ENCODE measurements at regions not wholly inside any gene's neighbourhood (a gene's known extent, or its start where the extent isn't known, plus 50 kb on each side); places are given as distances from the start of the nearest gene placed in this dataset.

DNA sequence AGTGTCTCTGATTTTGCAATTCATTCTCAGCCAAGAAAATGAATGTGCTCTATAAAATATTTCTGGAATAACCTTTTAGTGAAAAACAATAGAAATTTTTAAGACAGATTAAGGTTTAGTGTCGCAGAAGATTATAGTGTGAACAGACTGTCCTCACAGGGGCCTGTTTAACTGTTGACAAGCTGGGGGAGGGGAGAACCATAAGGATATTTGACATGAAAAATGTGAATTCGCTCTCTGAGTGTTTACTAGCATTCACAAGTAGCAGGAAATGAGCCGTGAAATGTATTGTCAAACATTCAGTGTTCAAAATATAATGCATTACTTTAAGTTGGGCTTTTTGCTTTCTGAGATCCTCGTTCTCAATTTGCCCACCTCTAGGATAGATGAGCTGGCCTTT is 134.8 kb upstream of the TSHZ2 start (continued):
- TF ChIP-seq ZNF20 (CRISPR knock-in tag; IDR thresholded peaks at IDR 0.05), result no peak
- TF ChIP-seq, protein P1, sequence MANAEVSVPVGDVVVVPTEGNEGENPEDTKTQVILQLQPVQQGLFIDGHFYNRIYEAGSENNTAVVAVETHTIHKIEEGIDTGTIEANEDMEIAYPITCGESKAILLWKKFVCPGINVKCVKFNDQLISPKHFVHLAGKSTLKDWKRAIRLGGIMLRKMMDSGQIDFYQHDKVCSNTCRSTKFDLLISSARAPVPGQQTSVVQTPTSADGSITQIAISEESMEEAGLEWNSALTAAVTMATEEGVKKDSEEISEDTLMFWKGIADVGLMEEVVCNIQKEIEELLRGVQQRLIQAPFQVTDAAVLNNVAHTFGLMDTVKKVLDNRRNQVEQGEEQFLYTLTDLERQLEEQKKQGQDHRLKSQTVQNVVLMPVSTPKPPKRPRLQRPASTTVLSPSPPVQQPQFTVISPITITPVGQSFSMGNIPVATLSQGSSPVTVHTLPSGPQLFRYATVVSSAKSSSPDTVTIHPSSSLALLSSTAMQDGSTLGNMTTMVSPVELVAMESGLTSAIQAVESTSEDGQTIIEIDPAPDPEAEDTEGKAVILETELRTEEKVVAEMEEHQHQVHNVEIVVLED (CRISPR knock-in tag; IDR thresholded peaks at IDR 0.05; ENCODE audit: borderline replicate concordance), result no peak
- no peak for TF ChIP-seq KLF13 (CRISPR knock-in tag; IDR thresholded peaks at IDR 0.05)
- no peak for TF ChIP-seq KAT7 (CRISPR knock-in tag; IDR thresholded peaks at IDR 0.05; ENCODE audit: borderline replicate concordance)
- no peak for TF ChIP-seq KMT2A (CRISPR knock-in tag; IDR thresholded peaks at IDR 0.05)
- no peak for TF ChIP-seq SP4 (CRISPR knock-in tag; IDR thresholded peaks at IDR 0.05)

DNA sequence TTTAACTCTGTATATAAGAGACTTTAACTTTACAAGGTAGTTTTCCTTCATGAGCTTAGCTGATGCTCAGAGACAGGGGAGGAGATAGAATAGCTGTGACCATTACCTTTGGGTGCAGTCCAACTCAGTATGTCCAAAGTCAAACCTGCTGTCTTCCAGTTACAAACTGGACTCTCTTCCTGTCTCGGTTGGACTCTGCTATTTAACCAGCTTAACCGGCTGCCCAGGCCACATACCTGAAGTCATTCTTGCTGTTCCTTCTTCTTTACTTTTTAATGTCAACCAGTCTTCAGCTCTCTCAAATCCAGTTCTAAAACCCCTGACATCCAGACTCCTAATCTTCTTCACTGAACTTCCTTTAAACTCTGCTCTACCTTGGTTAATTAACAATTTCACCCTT is 138.3 kb upstream of the TSHZ2 start:
- TF ChIP-seq PLRG1 (conservative IDR thresholded peaks at IDR 0.05) (no peak), ZNF282 (IDR thresholded peaks at IDR 0.05; ENCODE audit: partially characterized antibody) (no peak), ZNF660 (CRISPR knock-in tag; IDR thresholded peaks at IDR 0.05; ENCODE audit: borderline replicate concordance, low read depth) (no peak)
- TF ChIP-seq, protein P2, sequence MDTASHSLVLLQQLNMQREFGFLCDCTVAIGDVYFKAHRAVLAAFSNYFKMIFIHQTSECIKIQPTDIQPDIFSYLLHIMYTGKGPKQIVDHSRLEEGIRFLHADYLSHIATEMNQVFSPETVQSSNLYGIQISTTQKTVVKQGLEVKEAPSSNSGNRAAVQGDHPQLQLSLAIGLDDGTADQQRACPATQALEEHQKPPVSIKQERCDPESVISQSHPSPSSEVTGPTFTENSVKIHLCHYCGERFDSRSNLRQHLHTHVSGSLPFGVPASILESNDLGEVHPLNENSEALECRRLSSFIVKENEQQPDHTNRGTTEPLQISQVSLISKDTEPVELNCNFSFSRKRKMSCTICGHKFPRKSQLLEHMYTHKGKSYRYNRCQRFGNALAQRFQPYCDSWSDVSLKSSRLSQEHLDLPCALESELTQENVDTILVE (CRISPR knock-in tag; IDR thresholded peaks at IDR 0.05), result no peak
- FAIRE-seq (peak; percentile 32), DNase-seq (ENCODE audit: low spot score) (no peak), ATAC-seq (no peak)
- Histone ChIP-seq H4K20me1 (ENCODE audit: insufficient read depth, low read length) (no peaks in the 10 kb centered on the region), H3K4me1 (ENCODE audit: insufficient read depth, low read length) (no peaks in the 10 kb centered on the region), H3K4me3 (replicated peaks in 1 of 3; ENCODE audit: insufficient read depth in 1 of 3, low read depth in 2 of 3, low read length in 3 of 3) (no peak overlapping the region), H2AFZ (ENCODE audit: low read length) (no peak overlapping the region), H3K4me2 (ENCODE audit: low read depth, low read length) (no peak overlapping the region), H3K79me2 (ENCODE audit: insufficient read depth, low read length) (no peaks in the 10 kb centered on the region), H3K27ac (ENCODE audit: extremely low read length, insufficient read depth, low read length) (no peak overlapping the region), H3K27me3 (ENCODE audit: control insufficient read depth in 1 of 2, insufficient read depth in 2 of 2, low read length in 2 of 2) (no peaks in the 10 kb centered on the region), H3K9me3 (ENCODE audit: low read length) (no peaks in the 10 kb centered on the region), H3K9ac (ENCODE audit: insufficient read depth, low read depth, low read length) (no peak overlapping the region), H3K36me3 (replicated peaks in 1 of 2; ENCODE audit: control insufficient read depth in 1 of 2, insufficient read depth in 2 of 2, low read length in 2 of 2) (no peaks in the 10 kb centered on the region)
- POLR2A ChIA-PET, result no interaction called here
- CTCF ChIA-PET (ENCODE audit: low intra/inter-chr PET ratio, low total read pairs), result no interaction called here
- 3% methylated on average over 2 of the region's 2 CpGs for WGBS (ENCODE audit: low lambda C conversion rate)
- intact Hi-C loops (cut with micrococcal nuclease; ENCODE audit: unreplicated experiment) (no loop called here), in situ Hi-C loops (cut with HindIII; ENCODE audit: extremely low pct_ligation_motif_present, low pct_unique_long_range_greater_than_20kb) (no loop called here)
- BruUV-seq (replicated peaks), result no TSS peak
